Esophagus squamous epithelium (tissue), 5 donors: ENCODE measurements at regions not wholly inside any gene's neighbourhood (a gene's known extent, or its start where the extent isn't known, plus 50 kb on each side); places are given as distances from the start of the nearest gene placed in this dataset.

Experiments
- DNase-seq: peaks from one replicate; lab custom pipeline; 2025; lab: John Stamatoyannopoulos, UW
- H3K27ac ChIP-seq, 4 donors: fragments of 200-600 bp; sonication (generic); one replicate each; pipeline ENCODE4 v1.5.1; 2016 to 2019; ENCODE audit warnings: mild to moderate bottlenecking in 1 of 4
- H3K27me3 ChIP-seq, 4 donors: fragments of 200-600 bp; sonication (generic); 1 replicate in 3 of 4; 2 replicates in 1 of 4; pipeline versions ENCODE4 v1.5.1 to v1.6.0; 2017 to 2021; ENCODE audit warnings: antibody characterized with exemption in 1 of 4
- H3K36me3 ChIP-seq, 3 donors: fragments of 200-600 bp; sonication (generic); one replicate each; pipeline ENCODE4 v1.5.1; 2016 to 2019
- H3K4me1 ChIP-seq, 3 donors: fragments of 200-600 bp; sonication (generic); one replicate each; pipeline ENCODE4 v1.5.1; 2017 to 2019
- H3K4me3 ChIP-seq, 4 donors: fragments of 200-600 bp; sonication (generic); 1 replicate in 3 of 4; 2 replicates in 1 of 4; pipeline ENCODE4 v1.5.1; 2016 to 2019; ENCODE audit warnings: mild to moderate bottlenecking in 2 of 4, moderate library complexity in 1 of 4
- H3K9me3 ChIP-seq, 3 donors: fragments of 200-600 bp; sonication (generic); one replicate each; pipeline ENCODE4 v1.5.1; 2016 to 2019
- POLR2A ChIP-seq, 4 donors: fragments of 450-650 bp; IDR thresholded peaks; one replicate each; pipeline ENCODE4 v1.6.1; 2017; ENCODE audit warnings: antibody characterized with exemption in 4 of 4, mild to moderate bottlenecking in 4 of 4, moderate library complexity in 3 of 4
- whole genome bisulfite sequencing, 2 donors: methylation state at CpG; one replicate each; pipeline ENCODE4 v1.1.5; 2018; 5-methylcytosine and 5-hydroxymethylcytosine counted together
- intact Hi-C: fragments of 100-400 bp; cut with DNase I; formaldehyde crosslinking; loops from one replicate; pipeline ENCODE4 v1.15.0; 2022
- TF ChIP-seq, protein P1 (sequence below), 6 experiments: fragments of 450-650 bp in 4 of 6; fragments of 200-600 bp in 2 of 6; sonication (generic) in 2 of 6; IDR thresholded peaks; one replicate each; pipeline ENCODE4 v1.5.1; 2016 to 2019; ENCODE audit warnings: antibody characterized with exemption in 6 of 6, mild to moderate bottlenecking in 4 of 6, moderate library complexity in 4 of 6
- donor health status: DM: yes; HTN: yes; CAD: no.

- H3K4me1 ChIP-seq: no peaks in the 10 kb centered on the region
- H3K9me3 ChIP-seq: no peaks in the 10 kb centered on the region
- 72 to 81% methylated on average over 2 to 3 of the region's 3 CpGs for WGBS, 2 donors
- intact Hi-C loops: no loop called here
- H3K27me3 ChIP-seq: no peaks in the 10 kb centered on the region
- TF ChIP-seq POLR2A (IDR thresholded peaks at IDR 0.05): no peak
- TF ChIP-seq, protein P1, sequence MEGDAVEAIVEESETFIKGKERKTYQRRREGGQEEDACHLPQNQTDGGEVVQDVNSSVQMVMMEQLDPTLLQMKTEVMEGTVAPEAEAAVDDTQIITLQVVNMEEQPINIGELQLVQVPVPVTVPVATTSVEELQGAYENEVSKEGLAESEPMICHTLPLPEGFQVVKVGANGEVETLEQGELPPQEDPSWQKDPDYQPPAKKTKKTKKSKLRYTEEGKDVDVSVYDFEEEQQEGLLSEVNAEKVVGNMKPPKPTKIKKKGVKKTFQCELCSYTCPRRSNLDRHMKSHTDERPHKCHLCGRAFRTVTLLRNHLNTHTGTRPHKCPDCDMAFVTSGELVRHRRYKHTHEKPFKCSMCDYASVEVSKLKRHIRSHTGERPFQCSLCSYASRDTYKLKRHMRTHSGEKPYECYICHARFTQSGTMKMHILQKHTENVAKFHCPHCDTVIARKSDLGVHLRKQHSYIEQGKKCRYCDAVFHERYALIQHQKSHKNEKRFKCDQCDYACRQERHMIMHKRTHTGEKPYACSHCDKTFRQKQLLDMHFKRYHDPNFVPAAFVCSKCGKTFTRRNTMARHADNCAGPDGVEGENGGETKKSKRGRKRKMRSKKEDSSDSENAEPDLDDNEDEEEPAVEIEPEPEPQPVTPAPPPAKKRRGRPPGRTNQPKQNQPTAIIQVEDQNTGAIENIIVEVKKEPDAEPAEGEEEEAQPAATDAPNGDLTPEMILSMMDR (IDR thresholded peaks at IDR 0.05): no peak
- H3K4me3 ChIP-seq: no peak overlapping the region
- H3K27ac ChIP-seq: no peak overlapping the region
- H3K36me3 ChIP-seq: no peaks in the 10 kb centered on the region
- DNase-seq: no peak
Observed at GRCh38 chr4:55768291-55768690, 51.3 kb upstream of the EXOC1L start.
